CD4-positive, CD25-positive, alpha-beta regulatory T cell (primary cell): ENCODE measurements at regions not wholly inside any gene's neighbourhood (a gene's known extent, or its start where the extent isn't known, plus 50 kb on each side); places are given as distances from the start of the nearest gene placed in this dataset.
"Not testable (repeated sequence)": the region's sequence is repeated elsewhere in the genome, so short reads cannot be mapped to it uniquely, and the experiment has no call there.

Experiments
- ATAC-seq, 2 donors: fragments of 150-1000 bp; cut with Tn5 transposase; one replicate each; pipeline ENCODE4 v1.10.0; 2021; ENCODE audit warnings: low read depth in 2 of 2, moderate number of reproducible peaks in 2 of 2, moderate library complexity in 1 of 2
- DNase-seq, 3 donors: peaks; one replicate each; pipeline versions ENCODE4 v3.0.0 to v3.0.0-alpha.2; 2012 to 2022; ENCODE audit warnings: mixed read lengths in 1 of 3
- H3K27ac ChIP-seq: one replicate; pipeline ENCODE4 v1.7.0; 2013; ENCODE audit warnings: mild to moderate bottlenecking, low read length; ENCODE audit not compliant: insufficient read depth, poor library complexity, severe bottlenecking
- H3K27me3 ChIP-seq: one replicate; pipeline ENCODE4 v1.7.0; 2013; ENCODE audit warnings: low read length; ENCODE audit not compliant: control insufficient read depth, insufficient read depth
- H3K36me3 ChIP-seq: one replicate; pipeline ENCODE4 v1.7.0; 2013; ENCODE audit warnings: mild to moderate bottlenecking, low read length, moderate library complexity; ENCODE audit not compliant: control insufficient read depth, insufficient read depth
- H3K4me1 ChIP-seq: 2 replicates; pipeline ENCODE4 v1.7.0; 2013; ENCODE audit warnings: mild to moderate bottlenecking, low read length; ENCODE audit not compliant: insufficient read depth, control insufficient read depth, poor library complexity, severe bottlenecking
- H3K4me3 ChIP-seq: one replicate; pipeline ENCODE4 v1.7.0; 2013; ENCODE audit warnings: low read depth, mild to moderate bottlenecking, low read length, moderate library complexity
- H3K9me3 ChIP-seq, 2 experiments: 1 replicate in 1 of 2; 2 replicates in 1 of 2; pipeline ENCODE4 v1.7.0; 2013; ENCODE audit warnings: low read length in 2 of 2, mild to moderate bottlenecking in 1 of 2, moderate library complexity in 1 of 2; ENCODE audit not compliant: control insufficient read depth in 2 of 2
- H3K27ac Mint-ChIP-seq, 3 donors: one replicate each; pipeline ENCODE4 v1.8.0; 2020 to 2022; ENCODE audit warnings: mild to moderate bottlenecking in 3 of 3, mixed read lengths in 3 of 3, moderate library complexity in 2 of 3
- H3K27me3 Mint-ChIP-seq: one replicate; pipeline ENCODE4 v1.8.0; 2022; ENCODE audit warnings: mild to moderate bottlenecking, mixed read lengths
- H3K36me3 Mint-ChIP-seq: one replicate; pipeline ENCODE4 v1.8.0; 2020; ENCODE audit warnings: mixed read lengths
- H3K4me1 Mint-ChIP-seq, 4 donors: one replicate each; pipeline ENCODE4 v1.8.0; 2020 to 2022; ENCODE audit warnings: mixed read lengths in 4 of 4, mild to moderate bottlenecking in 1 of 4
- H3K4me3 Mint-ChIP-seq, 4 donors: one replicate each; pipeline ENCODE4 v1.8.0; 2020 to 2022; ENCODE audit warnings: mild to moderate bottlenecking in 4 of 4, mixed read lengths in 4 of 4, moderate library complexity in 3 of 4
- H3K9me3 Mint-ChIP-seq, 7 donors: one replicate each; pipeline ENCODE4 v1.8.0; 2020 to 2022; ENCODE audit warnings: mixed read lengths in 7 of 7, mild to moderate bottlenecking in 3 of 7, moderate library complexity in 2 of 7

GRCh38 chr7:131157530-131158243 lies 170.0 kb upstream of the MKLN1 start:
- no peaks in the 10 kb centered on the region for H3K36me3 Mint-ChIP-seq
- no peak overlapping the region for H3K4me3 Mint-ChIP-seq
- H3K4me3 ChIP-seq: no peak overlapping the region
- peaks cover 0 to 3% (median 0%) of the 10 kb centered on the region in 4 donors for H3K4me1 Mint-ChIP-seq
- no peak for DNase-seq
- H3K9me3 ChIP-seq: no peaks in the 10 kb centered on the region
- H3K36me3 ChIP-seq: no peaks in the 10 kb centered on the region
- no peaks in the 10 kb centered on the region for H3K27me3 ChIP-seq
- H3K27me3 Mint-ChIP-seq: peaks cover 10% of the 10 kb centered on the region
- H3K4me1 ChIP-seq: no peaks in the 10 kb centered on the region
- H3K27ac ChIP-seq: no peak overlapping the region
- H3K9me3 Mint-ChIP-seq: peaks cover 0 to 2% (median 0%) of the 10 kb centered on the region in 7 donors
- no peak for ATAC-seq
- H3K27ac Mint-ChIP-seq: no peak overlapping the region

- H3K27me3 ChIP-seq, H3K27ac Mint-ChIP-seq, H3K4me1 Mint-ChIP-seq, H3K36me3 ChIP-seq, H3K4me1 ChIP-seq, H3K4me3 Mint-ChIP-seq, H3K36me3 Mint-ChIP-seq, H3K9me3 ChIP-seq, H3K27ac ChIP-seq, H3K4me3 ChIP-seq, H3K9me3 Mint-ChIP-seq, ATAC-seq, DNase-seq: not testable (repeated sequence)
- H3K27me3 Mint-ChIP-seq: peaks cover 10% of the 10 kb centered on the region
Measured at GRCh38 chr7:131158244-131158636, 169.4 kb upstream of the MKLN1 start.

GRCh38 chr7:131159961-131160361 lies 167.7 kb upstream of the MKLN1 start:
- Mint-ChIP-seq H3K4me3 (no peak overlapping the region), H3K36me3 (peaks cover 5% of the 10 kb centered on the region), H3K27ac (no peak overlapping the region), H3K9me3 (peaks cover 0 to 2% (median 0%) of the 10 kb centered on the region in 7 donors), H3K27me3 (peaks cover 10% of the 10 kb centered on the region), H3K4me1 (peaks cover 0 to 4% (median 2%) of the 10 kb centered on the region in 4 donors)
- Histone ChIP-seq H3K36me3 (no peaks in the 10 kb centered on the region), H3K27ac (no peak overlapping the region), H3K4me3 (no peak overlapping the region), H3K4me1 (no peaks in the 10 kb centered on the region), H3K9me3 (no peaks in the 10 kb centered on the region), H3K27me3 (no peaks in the 10 kb centered on the region)
- ATAC-seq: no peak
- no peak for DNase-seq

GRCh38 chr7:131161103-131161502 lies 166.6 kb upstream of the MKLN1 start:
- H3K36me3 Mint-ChIP-seq: peaks cover 5% of the 10 kb centered on the region
- H3K4me3 Mint-ChIP-seq: no peak overlapping the region
- H3K27me3 Mint-ChIP-seq: peaks cover 10% of the 10 kb centered on the region
- H3K27ac ChIP-seq: no peak overlapping the region
- no peaks in the 10 kb centered on the region for H3K9me3 ChIP-seq
- no peak overlapping the region for H3K4me3 ChIP-seq
- no peaks in the 10 kb centered on the region for H3K27me3 ChIP-seq
- peaks cover 0 to 4% (median 2%) of the 10 kb centered on the region in 4 donors for H3K4me1 Mint-ChIP-seq
- no peaks in the 10 kb centered on the region for H3K36me3 ChIP-seq
- H3K4me1 ChIP-seq: no peaks in the 10 kb centered on the region
- peaks cover 0 to 2% (median 0%) of the 10 kb centered on the region in 7 donors for H3K9me3 Mint-ChIP-seq
- ATAC-seq (no peak), DNase-seq (no peak)
- H3K27ac Mint-ChIP-seq: no peak overlapping the region

- Mint-ChIP-seq H3K27ac (no peak overlapping the region), H3K36me3 (peaks cover 5% of the 10 kb centered on the region), H3K4me1 (peaks cover 0 to 4% (median 0%) of the 10 kb centered on the region in 4 donors), H3K9me3 (peaks cover 0 to 2% (median 0%) of the 10 kb centered on the region in 7 donors), H3K4me3 (no peak overlapping the region), H3K27me3 (peaks cover 4% of the 10 kb centered on the region)
- Histone ChIP-seq H3K4me1 (no peaks in the 10 kb centered on the region), H3K27ac (no peak overlapping the region), H3K27me3 (no peaks in the 10 kb centered on the region), H3K9me3 (no peaks in the 10 kb centered on the region), H3K4me3 (no peak overlapping the region), H3K36me3 (no peaks in the 10 kb centered on the region)
- DNase-seq: no peak
- ATAC-seq: no peak
Measured at GRCh38 chr7:131164025-131164925, 163.4 kb upstream of the MKLN1 start.

GRCh38 chr7:131166066-131166465 lies 161.6 kb upstream of the MKLN1 start:
- H3K4me3 ChIP-seq: no peak overlapping the region
- ATAC-seq: no peak
- peaks cover 3% of the 10 kb centered on the region for H3K27me3 ChIP-seq
- H3K27ac ChIP-seq: no peak overlapping the region
- Mint-ChIP-seq H3K4me1 (peaks cover 0 to 4% (median 0%) of the 10 kb centered on the region in 4 donors), H3K27me3 (no peaks in the 10 kb centered on the region), H3K9me3 (no peaks in the 10 kb centered on the region), H3K27ac (no peak overlapping the region), H3K36me3 (peaks cover 5% of the 10 kb centered on the region), H3K4me3 (no peak overlapping the region)
- H3K4me1 ChIP-seq: no peaks in the 10 kb centered on the region
- DNase-seq: no peak
- no peaks in the 10 kb centered on the region for H3K9me3 ChIP-seq
- H3K36me3 ChIP-seq: no peaks in the 10 kb centered on the region

GRCh38 chr7:131170440-131171271 lies 157.0 kb upstream of the MKLN1 start:
- H3K4me1 ChIP-seq: no peaks in the 10 kb centered on the region
- H3K9me3 Mint-ChIP-seq: no peaks in the 10 kb centered on the region
- H3K36me3 ChIP-seq: no peaks in the 10 kb centered on the region
- no peaks in the 10 kb centered on the region for H3K36me3 Mint-ChIP-seq
- H3K27me3 ChIP-seq: peaks cover 3% of the 10 kb centered on the region
- no peak overlapping the region for H3K27ac Mint-ChIP-seq
- DNase-seq: no peak
- no peak overlapping the region for H3K27ac ChIP-seq
- no peaks in the 10 kb centered on the region for H3K4me1 Mint-ChIP-seq
- H3K27me3 Mint-ChIP-seq: no peaks in the 10 kb centered on the region
- no peaks in the 10 kb centered on the region for H3K9me3 ChIP-seq
- no peak overlapping the region for H3K4me3 ChIP-seq
- H3K4me3 Mint-ChIP-seq: no peak overlapping the region
- ATAC-seq: no peak
